Thyroid gland (tissue), 4 donors: ENCODE measurements at regions not wholly inside any gene's neighbourhood (a gene's known extent, or its start where the extent isn't known, plus 50 kb on each side); places are given as distances from the start of the nearest gene placed in this dataset.

ENCODE experiments used
- DNase-seq, 2 donors: peaks; one replicate each; pipeline ENCODE4 v3.0.0-alpha.2; 2019
- H3K27ac ChIP-seq, 3 donors: fragments of 200-600 bp; sonication (generic); 1 replicate in 2 of 3; 2 replicates in 1 of 3; pipeline ENCODE4 v1.5.1; 2016 to 2019; ENCODE audit warnings: mild to moderate bottlenecking in 1 of 3, moderate library complexity in 1 of 3
- H3K27me3 ChIP-seq: fragments of 200-600 bp; sonication (generic); one replicate; pipeline ENCODE4 v1.5.1; 2019
- H3K36me3 ChIP-seq, 2 donors: fragments of 200-600 bp; sonication (generic); one replicate each; pipeline ENCODE4 v1.5.1; 2016 to 2019
- H3K4me1 ChIP-seq, 2 donors: fragments of 200-600 bp; sonication (generic); one replicate each; pipeline ENCODE4 v1.5.1; 2017 to 2019
- H3K4me3 ChIP-seq, 3 donors: fragments of 200-600 bp; sonication (generic); replicated peaks in 1 of 3; 1 replicate in 2 of 3; 2 replicates in 1 of 3; pipeline ENCODE4 v1.5.1; 2016; ENCODE audit warnings: mild to moderate bottlenecking in 1 of 3
- H3K9me3 ChIP-seq: fragments of 200-600 bp; sonication (generic); one replicate; pipeline ENCODE4 v1.5.1; 2017
- CTCF ChIP-seq, 6 experiments: fragments of 200-600 bp in 3 of 6; fragments of 450-650 bp in 3 of 6; sonication (generic) in 3 of 6; IDR thresholded peaks; one replicate each; pipeline ENCODE4 v1.5.1; 2016 to 2019; ENCODE audit warnings: antibody characterized with exemption in 6 of 6, mild to moderate bottlenecking in 2 of 6, inconsistent platforms in 1 of 6, moderate library complexity in 1 of 6
- POLR2A ChIP-seq, 2 donors: fragments of 450-650 bp; IDR thresholded peaks; one replicate each; pipeline ENCODE4 v1.6.1; 2017; ENCODE audit warnings: antibody characterized with exemption in 2 of 2, mild to moderate bottlenecking in 2 of 2, moderate library complexity in 1 of 2
- WGBS, 2 donors: methylation state at CpG; one replicate each; pipeline ENCODE4 v1.1.5; 2017; 5-methylcytosine and 5-hydroxymethylcytosine counted together
- intact Hi-C: fragments of 100-400 bp; cut with DNase I; formaldehyde crosslinking; loops from one replicate; pipeline ENCODE4 v1.15.1; 2023

GRCh38 chr13:70896136-70896535, 787.9 kb upstream of the KLHL1 start:
- Histone ChIP-seq H3K4me1 (no peaks in the 10 kb centered on the region), H3K9me3 (no peaks in the 10 kb centered on the region), H3K27ac (no peak overlapping the region), H3K36me3 (no peaks in the 10 kb centered on the region), H3K4me3 (no peak overlapping the region), H3K27me3 (no peaks in the 10 kb centered on the region)
- TF ChIP-seq POLR2A (IDR thresholded peaks at IDR 0.05) (no peak), CTCF (IDR thresholded peaks at IDR 0.05) (no peak)
- intact Hi-C loops, result no loop called here
- DNase-seq, result no peak

GRCh38 chr13:70895599-70895998, 787.3 kb upstream of the KLHL1 start:
- Histone ChIP-seq H3K9me3 (no peaks in the 10 kb centered on the region), H3K4me3 (no peak overlapping the region), H3K36me3 (no peaks in the 10 kb centered on the region), H3K27ac (no peak overlapping the region), H3K27me3 (no peaks in the 10 kb centered on the region), H3K4me1 (no peaks in the 10 kb centered on the region)
- TF ChIP-seq POLR2A (IDR thresholded peaks at IDR 0.05) (no peak), CTCF (IDR thresholded peaks at IDR 0.05) (no peak)
- 70 to 80% methylated on average over 3 of the region's 3 CpGs for WGBS, 2 donors
- intact Hi-C loops, result no loop called here
- DNase-seq, result no peak

GRCh38 chr13:70894258-70894657, 786.0 kb upstream of the KLHL1 start:
- intact Hi-C loops, result no loop called here
- Histone ChIP-seq H3K36me3 (no peaks in the 10 kb centered on the region), H3K4me1 (no peaks in the 10 kb centered on the region), H3K27ac (no peak overlapping the region), H3K9me3 (no peaks in the 10 kb centered on the region), H3K4me3 (no peak overlapping the region), H3K27me3 (no peaks in the 10 kb centered on the region)
- no peak for TF ChIP-seq CTCF (IDR thresholded peaks at IDR 0.05)
- TF ChIP-seq POLR2A (IDR thresholded peaks at IDR 0.05), result no peak
- 70 to 75% methylated on average over 1 of the region's 1 CpG for WGBS, 2 donors
- DNase-seq, result no peak

- no peak overlapping the region for H3K27ac ChIP-seq
- WGBS, 2 donors, result 68 to 70% methylated on average over 1 of the region's 1 CpG
These were observed 785.6 kb upstream of the KLHL1 start for GRCh38 chr13:70893832-70894231.

GRCh38 chr13:70890289-70890688, 782.0 kb upstream of the KLHL1 start:
- no peaks in the 10 kb centered on the region for H3K36me3 ChIP-seq
- H3K27ac ChIP-seq, result no peak overlapping the region
- H3K9me3 ChIP-seq, result no peaks in the 10 kb centered on the region
- no peak overlapping the region for H3K4me3 ChIP-seq
- DNase-seq, result no peak
- no peaks in the 10 kb centered on the region for H3K27me3 ChIP-seq
- no peak for TF ChIP-seq CTCF (IDR thresholded peaks at IDR 0.05)
- no peak for TF ChIP-seq POLR2A (IDR thresholded peaks at IDR 0.05)
- intact Hi-C loops, result no loop called here
- H3K4me1 ChIP-seq, result no peaks in the 10 kb centered on the region

More at GRCh38 chr13:70893832-70894231, 785.6 kb upstream of the KLHL1 start:
- TF ChIP-seq POLR2A (IDR thresholded peaks at IDR 0.05) (no peak), CTCF (IDR thresholded peaks at IDR 0.05) (no peak)
- H3K36me3 ChIP-seq, result no peaks in the 10 kb centered on the region
- no peak overlapping the region for H3K4me3 ChIP-seq
- H3K27me3 ChIP-seq, result no peaks in the 10 kb centered on the region
- H3K4me1 ChIP-seq, result no peaks in the 10 kb centered on the region
- intact Hi-C loops, result no loop called here
- DNase-seq, result no peak
- no peaks in the 10 kb centered on the region for H3K9me3 ChIP-seq
